CD14-positive monocyte (primary cell): ENCODE measurements at regions not wholly inside any gene's neighbourhood (a gene's known extent, or its start where the extent isn't known, plus 50 kb on each side); places are given as distances from the start of the nearest gene placed in this dataset.

Source experiments
- DNase-seq, 3 donors: peaks; one replicate each; pipeline ENCODE4 v3.0.0-alpha.2; 2011 to 2022
- H2AFZ ChIP-seq: 2 replicates; pipeline ENCODE4 v1.6.0; 2012; ENCODE audit warnings: mild to moderate bottlenecking, low read depth, low read length, inconsistent platforms; ENCODE audit not compliant: insufficient read depth, poor library complexity, severe bottlenecking
- H3K27ac ChIP-seq, 2 donors: 1 replicate in 1 of 2; 2 replicates in 1 of 2; pipeline ENCODE4 v1.5.1; 2012 to 2013; ENCODE audit warnings: low read length in 2 of 2, control low read depth in 1 of 2, inconsistent platforms in 1 of 2, low read depth in 1 of 2, mild to moderate bottlenecking in 1 of 2
- H3K27me3 ChIP-seq, 2 donors: one replicate each; pipeline versions ENCODE4 v1.6.0 to v1.6.1; 2011 to 2013; ENCODE audit warnings: low read length in 2 of 2; ENCODE audit not compliant: control insufficient read depth in 2 of 2, insufficient read depth in 2 of 2
- H3K36me3 ChIP-seq, 2 donors: replicated peaks in 1 of 2; 1 replicate in 1 of 2; 2 replicates in 1 of 2; pipeline versions ENCODE4 v1.5.1 to v1.6.1; 2012 to 2013; ENCODE audit warnings: low read length in 2 of 2, control low read depth in 1 of 2, inconsistent platforms in 1 of 2, mild to moderate bottlenecking in 1 of 2; ENCODE audit not compliant: insufficient read depth in 2 of 2, control insufficient read depth in 1 of 2
- H3K4me1 ChIP-seq, 2 donors: 1 replicate in 1 of 2; 2 replicates in 1 of 2; pipeline versions ENCODE4 v1.5.1 to v1.6.1; 2012 to 2013; ENCODE audit warnings: low read length in 2 of 2, control low read depth in 1 of 2, inconsistent platforms in 1 of 2, mild to moderate bottlenecking in 1 of 2, moderate library complexity in 1 of 2; ENCODE audit not compliant: insufficient read depth in 2 of 2, control insufficient read depth in 1 of 2
- H3K4me2 ChIP-seq: replicated peaks from 2 replicates; pipeline ENCODE3; 2012; ENCODE audit warnings: low read length, moderate library complexity, mild to moderate bottlenecking; ENCODE audit not compliant: poor library complexity, severe bottlenecking; ENCODE audit errors: extremely low read depth
- H3K4me3 ChIP-seq, 3 experiments: fragments of 200-600 bp in 1 of 3; sonication (generic) in 1 of 3; replicated peaks in 1 of 3; 1 replicate in 2 of 3; 2 replicates in 1 of 3; pipeline ENCODE4 v1.5.1; 2011 to 2013; ENCODE audit warnings: low read length in 3 of 3, mild to moderate bottlenecking in 3 of 3, control low read depth in 2 of 3, low read depth in 2 of 3, inconsistent platforms in 1 of 3, moderate library complexity in 1 of 3
- H3K79me2 ChIP-seq: 2 replicates; pipeline ENCODE4 v1.6.0; 2012; ENCODE audit warnings: mild to moderate bottlenecking, control low read depth, inconsistent platforms, low read length, moderate library complexity; ENCODE audit not compliant: insufficient read depth
- H3K9ac ChIP-seq: 2 replicates; pipeline ENCODE4 v1.6.0; 2017; ENCODE audit warnings: low read length, mild to moderate bottlenecking; ENCODE audit not compliant: insufficient read depth, poor library complexity, severe bottlenecking
- H3K9me3 ChIP-seq, 2 donors: replicated peaks in 1 of 2; 1 replicate in 1 of 2; 2 replicates in 1 of 2; pipeline versions ENCODE4 v1.5.1 to v1.6.1; 2012 to 2013; ENCODE audit warnings: low read length in 2 of 2, control low read depth in 1 of 2; ENCODE audit not compliant: control insufficient read depth in 1 of 2, insufficient read depth in 1 of 2
- H4K20me1 ChIP-seq: 2 replicates; pipeline ENCODE4 v1.6.0; 2012; ENCODE audit warnings: mild to moderate bottlenecking, low read length, control low read depth, moderate library complexity; ENCODE audit not compliant: insufficient read depth
- H3K27ac Mint-ChIP-seq, 7 donors: one replicate each; pipeline ENCODE4 v1.8.0; 2020; ENCODE audit warnings: mild to moderate bottlenecking in 7 of 7, mixed read lengths in 7 of 7, moderate library complexity in 6 of 7, inconsistent platforms in 2 of 7
- H3K27me3 Mint-ChIP-seq, 3 donors: one replicate each; pipeline ENCODE4 v1.8.0; 2021 to 2022; ENCODE audit warnings: low read depth in 3 of 3, mild to moderate bottlenecking in 3 of 3, mixed read lengths in 3 of 3, moderate library complexity in 3 of 3, inconsistent platforms in 1 of 3
- H3K36me3 Mint-ChIP-seq, 2 donors: one replicate each; pipeline ENCODE4 v1.8.0; 2020; ENCODE audit warnings: mixed read lengths in 2 of 2, inconsistent platforms in 1 of 2, mild to moderate bottlenecking in 1 of 2
- H3K4me1 Mint-ChIP-seq: one replicate; pipeline ENCODE4 v1.8.0; 2020; ENCODE audit warnings: mild to moderate bottlenecking, mixed read lengths
- H3K4me3 Mint-ChIP-seq, 2 donors: one replicate each; pipeline ENCODE4 v1.8.0; 2020; ENCODE audit warnings: mild to moderate bottlenecking in 2 of 2, mixed read lengths in 2 of 2, moderate library complexity in 1 of 2
- H3K9me3 Mint-ChIP-seq, 7 donors: one replicate each; pipeline ENCODE4 v1.8.0; 2020 to 2022; ENCODE audit warnings: mixed read lengths in 7 of 7, mild to moderate bottlenecking in 6 of 7, moderate library complexity in 6 of 7, inconsistent platforms in 2 of 7
- CTCF ChIP-seq: fragments of 200-600 bp; IDR thresholded peaks from one replicate; pipeline ENCODE4 v1.8.0; 2022; ENCODE audit warnings: antibody characterized with exemption, mild to moderate bottlenecking
- WGBS: methylation state at CpG from one replicate; pipeline ENCODE4 v1.1.5; 2013; ENCODE audit warnings: missing lambda C conversion rate; ENCODE audit not compliant: insufficient coverage; 5-methylcytosine and 5-hydroxymethylcytosine counted together
- intact Hi-C, 2 donors: fragments of 100-400 bp; cut with micrococcal nuclease; formaldehyde crosslinking; loops; one replicate each; pipeline versions ENCODE4 v1.15.0 to v1.15.1; 2023

- Mint-ChIP-seq H3K36me3 (no peaks in the 10 kb centered on the region), H3K27ac (no peak overlapping the region), H3K4me3 (no peak overlapping the region), H3K27me3 (peaks cover 0 to 1% (median 0%) of the 10 kb centered on the region in 3 donors), H3K4me1 (no peaks in the 10 kb centered on the region), H3K9me3 (peaks cover 0 to 11% (median 6%) of the 10 kb centered on the region in 7 donors)
- WGBS = no CpG with 5 or more reads among the region's 1 CpG
- Histone ChIP-seq H3K4me3 (no peak overlapping the region), H3K4me1 (no peaks in the 10 kb centered on the region), H3K9me3 (no peaks in the 10 kb centered on the region), H3K4me2 (no peak overlapping the region), H3K27me3 (no peaks in the 10 kb centered on the region), H3K27ac (no peak overlapping the region), H2AFZ (no peak overlapping the region), H3K36me3 (no peaks in the 10 kb centered on the region), H3K79me2 (no peaks in the 10 kb centered on the region), H3K9ac (no peak overlapping the region), H4K20me1 (no peaks in the 10 kb centered on the region)
- no peak for DNase-seq
- intact Hi-C loops = no loop called here
- TF ChIP-seq CTCF = no peak
Observed at GRCh38 chr2:128911276-128911675, 592.6 kb upstream of the HS6ST1 start.

GRCh38 chr2:128914320-128914719 is 595.7 kb upstream of the HS6ST1 start:
- H3K4me1 Mint-ChIP-seq = no peaks in the 10 kb centered on the region
- Histone ChIP-seq H2AFZ (no peak overlapping the region), H3K79me2 (no peaks in the 10 kb centered on the region), H3K4me1 (no peaks in the 10 kb centered on the region), H3K9ac (no peak overlapping the region), H3K4me2 (no peak overlapping the region), H3K9me3 (no peaks in the 10 kb centered on the region), H3K36me3 (no peaks in the 10 kb centered on the region), H4K20me1 (no peaks in the 10 kb centered on the region), H3K4me3 (no peak overlapping the region), H3K27me3 (no peaks in the 10 kb centered on the region), H3K27ac (no peak overlapping the region)
- no peak for DNase-seq
- H3K27me3 Mint-ChIP-seq = peaks cover 0 to 1% (median 0%) of the 10 kb centered on the region in 3 donors
- H3K4me3 Mint-ChIP-seq = no peak overlapping the region
- H3K27ac Mint-ChIP-seq = no peak overlapping the region
- intact Hi-C loops = no loop called here
- no peaks in the 10 kb centered on the region for H3K36me3 Mint-ChIP-seq
- peaks cover 0 to 18% (median 5%) of the 10 kb centered on the region in 7 donors for H3K9me3 Mint-ChIP-seq
- no peak for TF ChIP-seq CTCF
